Caco-2 (cell line): ENCODE measurements at regions not wholly inside any gene's neighbourhood (a gene's known extent, or its start where the extent isn't known, plus 50 kb on each side); places are given as distances from the start of the nearest gene placed in this dataset.

ENCODE experiments used
- BruUV-seq: library from RNA; stranded (reverse); fragments of 400-500 nt; replicated peaks from 2 replicates; lab custom pipeline; 2021; lab: Mats Ljungman, UMichigan
- CTCF ChIA-PET: fragments of 300-600 bp; sonication (Branson Sonifier 250); formaldehyde crosslinking; loops from one replicate; lab custom pipeline; 2022; ENCODE audit warnings: antibody characterized with exemption; lab: Charles Lee
- POLR2A ChIA-PET: fragments of 300-600 bp; sonication (Branson Sonifier 250); formaldehyde crosslinking; loops from one replicate; lab custom pipeline; 2022; ENCODE audit warnings: antibody characterized with exemption; lab: Charles Lee
- DNase-seq, 2 experiments: peaks; one replicate each; pipeline versions ENCODE4 v3.0.0 to v3.0.0-alpha.2; 2020 to 2022
- H3K27me3 ChIP-seq: replicated peaks from 2 replicates; pipeline ENCODE4 v1.6.0; 2011; ENCODE audit warnings: low read length; ENCODE audit not compliant: control insufficient read depth, insufficient read depth
- H3K36me3 ChIP-seq: 2 replicates; pipeline ENCODE4 v1.5.1; 2011; ENCODE audit warnings: low read length; ENCODE audit not compliant: control insufficient read depth, insufficient read depth
- H3K4me1 ChIP-seq: fragments of 250-450 bp; sonication (Bioruptor Pico); 2 replicates; pipeline ENCODE4 v1.5.1; 2020; ENCODE audit warnings: mild to moderate bottlenecking
- H3K4me3 ChIP-seq: 2 replicates; pipeline ENCODE4 v1.5.1; 2011; ENCODE audit warnings: low read depth, mild to moderate bottlenecking, control low read depth, low read length
- H3K9me3 ChIP-seq: fragments of 250-450 bp; sonication (Bioruptor Pico); 2 replicates; pipeline ENCODE4 v1.5.1; 2020; ENCODE audit warnings: mild to moderate bottlenecking, moderate library complexity
- H3K27ac Mint-ChIP-seq: one replicate; pipeline ENCODE4 v1.8.0; 2022; ENCODE audit warnings: mixed read lengths; ENCODE audit not compliant: unreplicated experiment
- H3K27me3 Mint-ChIP-seq: one replicate; pipeline ENCODE4 v1.8.0; 2022; ENCODE audit warnings: mixed read lengths; ENCODE audit not compliant: insufficient read depth, unreplicated experiment
- H3K36me3 Mint-ChIP-seq: one replicate; pipeline ENCODE4 v1.8.0; 2022; ENCODE audit warnings: mild to moderate bottlenecking, mixed read lengths; ENCODE audit not compliant: insufficient read depth, unreplicated experiment
- H3K4me1 Mint-ChIP-seq: one replicate; pipeline ENCODE4 v1.8.0; 2022; ENCODE audit warnings: low read depth, mixed read lengths; ENCODE audit not compliant: unreplicated experiment
- H3K4me3 Mint-ChIP-seq: one replicate; pipeline ENCODE4 v1.8.0; 2022; ENCODE audit warnings: mild to moderate bottlenecking, moderate library complexity, mixed read lengths; ENCODE audit not compliant: unreplicated experiment
- H3K9me3 Mint-ChIP-seq: one replicate; pipeline ENCODE4 v1.8.0; 2022; ENCODE audit warnings: mixed read lengths; ENCODE audit not compliant: unreplicated experiment
- intact Hi-C: fragments of 100-400 bp; cut with micrococcal nuclease; formaldehyde crosslinking; loops from one replicate; pipeline ENCODE4 v1.10.0; 2022; ENCODE audit not compliant: unreplicated experiment
- TF ChIP-seq, protein P1 (sequence below), 2 experiments: fragments of 200-600 bp in 1 of 2; IDR thresholded peaks; 1 replicate in 1 of 2; 2 replicates in 1 of 2; pipeline versions ENCODE4 v1.5.1 to v1.8.0; 2011 to 2022; ENCODE audit warnings: antibody characterized with exemption in 1 of 2, control low read depth in 1 of 2, inconsistent platforms in 1 of 2, low read depth in 1 of 2, low read length in 1 of 2, mild to moderate bottlenecking in 1 of 2, moderate library complexity in 1 of 2; ENCODE audit not compliant: insufficient read depth in 1 of 2, severe bottlenecking in 1 of 2, unreplicated experiment in 1 of 2

GRCh38 chrX:125202591-125203248 is 117.0 kb upstream of the TEX13C start:
- H3K4me1 Mint-ChIP-seq: peaks cover 6% of the 10 kb centered on the region
- Histone ChIP-seq H3K36me3 (no peaks in the 10 kb centered on the region), H3K27me3 (no peaks in the 10 kb centered on the region), H3K9me3 (no peaks in the 10 kb centered on the region), H3K4me1 (no peaks in the 10 kb centered on the region), H3K4me3 (no peak overlapping the region)
- intact Hi-C loops: no loop called here
- ChIA-PET CTCF (no interaction called here), POLR2A (no interaction called here)
- peak overlapping the region; percentile 82 for H3K4me3 Mint-ChIP-seq
- TF ChIP-seq, protein P1, sequence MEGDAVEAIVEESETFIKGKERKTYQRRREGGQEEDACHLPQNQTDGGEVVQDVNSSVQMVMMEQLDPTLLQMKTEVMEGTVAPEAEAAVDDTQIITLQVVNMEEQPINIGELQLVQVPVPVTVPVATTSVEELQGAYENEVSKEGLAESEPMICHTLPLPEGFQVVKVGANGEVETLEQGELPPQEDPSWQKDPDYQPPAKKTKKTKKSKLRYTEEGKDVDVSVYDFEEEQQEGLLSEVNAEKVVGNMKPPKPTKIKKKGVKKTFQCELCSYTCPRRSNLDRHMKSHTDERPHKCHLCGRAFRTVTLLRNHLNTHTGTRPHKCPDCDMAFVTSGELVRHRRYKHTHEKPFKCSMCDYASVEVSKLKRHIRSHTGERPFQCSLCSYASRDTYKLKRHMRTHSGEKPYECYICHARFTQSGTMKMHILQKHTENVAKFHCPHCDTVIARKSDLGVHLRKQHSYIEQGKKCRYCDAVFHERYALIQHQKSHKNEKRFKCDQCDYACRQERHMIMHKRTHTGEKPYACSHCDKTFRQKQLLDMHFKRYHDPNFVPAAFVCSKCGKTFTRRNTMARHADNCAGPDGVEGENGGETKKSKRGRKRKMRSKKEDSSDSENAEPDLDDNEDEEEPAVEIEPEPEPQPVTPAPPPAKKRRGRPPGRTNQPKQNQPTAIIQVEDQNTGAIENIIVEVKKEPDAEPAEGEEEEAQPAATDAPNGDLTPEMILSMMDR (IDR thresholded peaks at IDR 0.05; ENCODE audit: insufficient read depth in 1 of 2, low read depth in 1 of 2, low read length in 1 of 2, severe bottlenecking in 1 of 2, unreplicated experiment in 1 of 2): no peak
- H3K27me3 Mint-ChIP-seq: peaks cover 6% of the 10 kb centered on the region
- H3K27ac Mint-ChIP-seq: no peak overlapping the region
- H3K9me3 Mint-ChIP-seq: no peaks in the 10 kb centered on the region
- BruUV-seq: no TSS peak
- peaks cover 5% of the 10 kb centered on the region for H3K36me3 Mint-ChIP-seq
- no peak for DNase-seq

- H3K27ac Mint-ChIP-seq: no peak overlapping the region
- no peak for DNase-seq
- H3K36me3 Mint-ChIP-seq: peaks cover 5% of the 10 kb centered on the region
- intact Hi-C loops: no loop called here
- H3K4me1 Mint-ChIP-seq: peaks cover 6% of the 10 kb centered on the region
- H3K27me3 ChIP-seq: no peaks in the 10 kb centered on the region
- no TSS peak for BruUV-seq
- CTCF ChIA-PET: no interaction called here
- no peaks in the 10 kb centered on the region for H3K9me3 Mint-ChIP-seq
- TF ChIP-seq, protein P1 (IDR thresholded peaks at IDR 0.05; ENCODE audit: insufficient read depth in 1 of 2, low read depth in 1 of 2, low read length in 1 of 2, severe bottlenecking in 1 of 2, unreplicated experiment in 1 of 2): no peak
- H3K4me3 ChIP-seq: peak overlapping the region; percentile 4; the same call in 1 of the 2 replicates
- peaks cover 6% of the 10 kb centered on the region for H3K27me3 Mint-ChIP-seq
- H3K4me1 ChIP-seq: no peaks in the 10 kb centered on the region
- H3K4me3 Mint-ChIP-seq: peak overlapping the region; percentile 82
- H3K36me3 ChIP-seq: no peaks in the 10 kb centered on the region
- H3K9me3 ChIP-seq: no peaks in the 10 kb centered on the region
- POLR2A ChIA-PET: no interaction called here
Observed at GRCh38 chrX:125203365-125203736, 116.3 kb upstream of the TEX13C start.

DNA sequence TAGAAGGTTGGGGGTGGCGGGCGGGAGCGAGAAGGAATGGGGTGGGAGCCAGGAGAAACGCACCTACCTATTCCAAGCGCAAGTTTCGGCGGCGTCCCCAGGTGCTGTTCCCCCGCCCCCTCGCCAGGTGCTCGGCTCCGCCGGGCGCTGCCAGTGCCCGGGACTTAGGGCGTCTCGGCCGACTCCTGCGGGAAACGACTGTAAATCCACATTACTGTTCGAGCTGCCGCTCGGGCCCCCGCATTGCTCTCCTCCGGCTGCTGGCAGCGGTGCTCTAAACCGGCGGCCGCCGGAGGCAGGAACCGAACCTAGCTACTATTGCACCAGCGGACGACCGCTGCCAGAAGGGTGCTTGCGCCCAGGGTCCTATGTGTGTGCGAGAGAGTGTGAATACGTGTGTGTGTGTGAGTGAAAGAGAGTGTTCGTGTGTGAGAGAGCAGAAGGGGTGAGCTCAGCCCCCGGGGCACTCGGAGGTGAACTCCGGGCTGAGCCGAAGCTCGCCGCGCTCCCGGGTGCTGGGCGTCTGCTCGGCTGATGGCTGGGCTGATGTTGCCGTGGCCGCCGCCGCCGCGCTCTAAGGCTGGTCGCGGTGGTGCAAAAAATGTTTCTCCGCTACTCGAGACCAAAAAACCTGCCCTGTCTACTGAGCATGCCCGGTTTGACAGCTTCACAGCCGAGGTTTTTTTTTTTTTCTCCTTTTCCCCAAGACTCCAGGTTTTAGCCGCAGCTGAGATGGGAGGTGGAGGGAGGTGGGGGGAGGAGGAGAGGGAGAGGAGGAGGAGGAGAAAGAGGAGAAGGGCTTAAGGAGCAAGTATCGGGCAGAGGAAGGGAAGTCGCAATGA is 115.7 kb upstream of the TEX13C start:
- peaks cover 5% of the 10 kb centered on the region for H3K36me3 Mint-ChIP-seq
- peaks cover 6% of the 10 kb centered on the region for H3K27me3 Mint-ChIP-seq
- Histone ChIP-seq H3K4me1 (no peaks in the 10 kb centered on the region), H3K9me3 (no peaks in the 10 kb centered on the region), H3K36me3 (no peaks in the 10 kb centered on the region), H3K4me3 (peak overlapping the region; percentile 19; the same call in 1 of the 2 replicates), H3K27me3 (no peaks in the 10 kb centered on the region)
- no TSS peak for BruUV-seq
- H3K9me3 Mint-ChIP-seq: no peaks in the 10 kb centered on the region
- peaks cover 6% of the 10 kb centered on the region for H3K4me1 Mint-ChIP-seq
- DNase-seq: peak in 1 of 2 experiments; percentile 31
- H3K27ac Mint-ChIP-seq: no peak overlapping the region
- CTCF ChIA-PET: no interaction called here
- intact Hi-C loops: no loop called here
- POLR2A ChIA-PET: no interaction called here
- H3K4me3 Mint-ChIP-seq: peak overlapping the region; percentile 82
- TF ChIP-seq, protein P1 (IDR thresholded peaks at IDR 0.05; ENCODE audit: insufficient read depth in 1 of 2, low read depth in 1 of 2, low read length in 1 of 2, severe bottlenecking in 1 of 2, unreplicated experiment in 1 of 2): no peak
